SK-N-SH (cell line): ENCODE measurements at regions not wholly inside any gene's neighbourhood (a gene's known extent, or its start where the extent isn't known, plus 50 kb on each side); places are given as distances from the start of the nearest gene placed in this dataset.

Experiments
- CTCF ChIA-PET: fragments of 300-600, 350-600 bp; formaldehyde crosslinking; extraction: SDS; loops from one replicate; lab custom pipeline; 2021; lab: Yijun Ruan, JAX
- POLR2A ChIA-PET: fragments of 350-600 bp; sonication (Branson Sonifier 250); formaldehyde crosslinking; extraction: SDS; loops from one replicate; lab custom pipeline; 2020; ENCODE audit warnings: antibody characterized with exemption, inconsistent platforms; lab: Yijun Ruan, JAX
- DNase-seq: peaks from one replicate; pipeline ENCODE4 v3.0.0; 2012
- H2AFZ ChIP-seq: fragments of 200-600 bp; sonication (generic); 2 replicates; pipeline ENCODE4 v1.8.1; 2016; ENCODE audit warnings: antibody characterized with exemption, mild to moderate bottlenecking, low read depth
- H3F3A ChIP-seq: fragments of 200-600 bp; sonication (generic); replicated peaks from 2 replicates; pipeline ENCODE3; 2016; ENCODE audit warnings: antibody characterized with exemption, mild to moderate bottlenecking; ENCODE audit not compliant: insufficient read depth
- H3K27ac ChIP-seq, 2 experiments: fragments of 200-500 bp in 1 of 2; fragments of 200-600 bp in 1 of 2; sonication (Bioruptor generic) in 1 of 2; sonication (generic), shearing (Covaris generic) in 1 of 2; 2 replicates each; pipeline versions ENCODE4 v1.5.1 to v1.6.1; 2014 to 2016; ENCODE audit warnings: low read depth in 2 of 2, inconsistent platforms in 1 of 2, low read length in 1 of 2, mild to moderate bottlenecking in 1 of 2, mixed read lengths in 1 of 2
- H3K27me3 ChIP-seq: fragments of 200-600 bp; sonication (generic), shearing (Covaris generic); 2 replicates; pipeline ENCODE4 v1.6.1; 2016; ENCODE audit warnings: mixed run types; ENCODE audit not compliant: insufficient read depth
- H3K36me3 ChIP-seq, 2 experiments: fragments of 200-500 bp in 1 of 2; fragments of 200-600 bp in 1 of 2; sonication (Bioruptor generic) in 1 of 2; sonication (generic) in 1 of 2; replicated peaks in 1 of 2; 2 replicates each; pipeline versions ENCODE3 to v1.5.1; 2014 to 2016; ENCODE audit warnings: low read length in 1 of 2, mild to moderate bottlenecking in 1 of 2; ENCODE audit not compliant: insufficient read depth in 2 of 2, control insufficient read depth in 1 of 2
- H3K4me1 ChIP-seq, 2 experiments: fragments of 200-500 bp in 1 of 2; fragments of 200-600 bp in 1 of 2; sonication (Bioruptor generic) in 1 of 2; sonication (generic), shearing (Covaris generic) in 1 of 2; 2 replicates each; pipeline versions ENCODE4 v1.5.1 to v1.6.1; 2014 to 2016; ENCODE audit warnings: low read depth in 1 of 2, low read length in 1 of 2, mixed run types in 1 of 2; ENCODE audit not compliant: insufficient read depth in 2 of 2, control insufficient read depth in 1 of 2
- H3K4me2 ChIP-seq: fragments of 200-600 bp; sonication (generic), shearing (Covaris generic); 2 replicates; pipeline ENCODE4 v1.6.1; 2017; ENCODE audit warnings: mixed run types
- H3K4me3 ChIP-seq, 2 experiments: fragments of 200-500 bp in 1 of 2; fragments of 200-600 bp in 1 of 2; sonication (Bioruptor generic) in 1 of 2; sonication (generic), shearing (Covaris generic) in 1 of 2; 2 replicates each; pipeline versions ENCODE4 v1.5.1 to v1.8.1; 2014 to 2016; ENCODE audit warnings: low read depth in 2 of 2, inconsistent platforms in 1 of 2, low read length in 1 of 2, mild to moderate bottlenecking in 1 of 2, mixed read lengths in 1 of 2, moderate library complexity in 1 of 2
- H3K79me2 ChIP-seq: fragments of 200-600 bp; sonication (generic); 2 replicates; pipeline ENCODE4 v1.8.1; 2017; ENCODE audit warnings: mild to moderate bottlenecking; ENCODE audit not compliant: insufficient read depth
- H3K9ac ChIP-seq: fragments of 200-600 bp; sonication (generic); 2 replicates; pipeline ENCODE4 v1.6.1; 2017; ENCODE audit warnings: mixed run types
- H3K9me2 ChIP-seq: fragments of 200-600 bp; sonication (generic); 2 replicates; pipeline ENCODE4 v1.6.1; 2017; ENCODE audit warnings: mixed run types
- H3K9me3 ChIP-seq: fragments of 200-600 bp; sonication (generic); 2 replicates; pipeline ENCODE4 v1.6.1; 2017; ENCODE audit warnings: mixed run types, mild to moderate bottlenecking, moderate library complexity
- H4K20me1 ChIP-seq: fragments of 200-600 bp; sonication (generic); 2 replicates; pipeline ENCODE4 v1.6.1; 2017; ENCODE audit warnings: mild to moderate bottlenecking, mixed run types; ENCODE audit not compliant: insufficient read depth
- CHD2 ChIP-seq: fragments of 150-350 bp; IDR thresholded peaks from 2 replicates; pipeline ENCODE4 v1.6.1; 2018; ENCODE audit warnings: low read length; ENCODE audit not compliant: partially characterized antibody
- ELF1 ChIP-seq: IDR thresholded peaks from 2 replicates; pipeline ENCODE4 v1.4.0; 2012
- FOSL2 ChIP-seq: IDR thresholded peaks from 2 replicates; pipeline ENCODE4 v1.4.0; 2012; ENCODE audit warnings: low read depth, mild to moderate bottlenecking, moderate library complexity, borderline replicate concordance
- FOXM1 ChIP-seq: IDR thresholded peaks from 2 replicates; pipeline ENCODE4 v1.4.0; 2012; ENCODE audit warnings: low read depth, mild to moderate bottlenecking
- GATA2 ChIP-seq: sonication (generic); formaldehyde crosslinking; IDR thresholded peaks from 2 replicates; pipeline ENCODE4 v1.5.0; 2020; ENCODE audit warnings: mild to moderate bottlenecking, missing genetic modification reagents
- JUND ChIP-seq: IDR thresholded peaks from 2 replicates; pipeline ENCODE4 v1.4.0; 2012
- RAD21 ChIP-seq: IDR thresholded peaks from 2 replicates; pipeline ENCODE4 v1.6.1; 2012; ENCODE audit warnings: mild to moderate bottlenecking, low read length
- RCOR1 ChIP-seq: fragments of 150-350 bp; IDR thresholded peaks from 2 replicates; pipeline ENCODE4 v1.6.1; 2017; ENCODE audit warnings: antibody characterized with exemption, low read length
- REST ChIP-seq: IDR thresholded peaks from 2 replicates; pipeline ENCODE4 v1.6.1; 2012; ENCODE audit warnings: mild to moderate bottlenecking, low read depth, low read length, moderate library complexity
- RXRA ChIP-seq: IDR thresholded peaks from 2 replicates; pipeline ENCODE4 v1.4.0; 2012; ENCODE audit warnings: low read depth, mild to moderate bottlenecking, borderline replicate concordance
- SMC3 ChIP-seq: IDR thresholded peaks from 2 replicates; pipeline ENCODE4 v1.6.1; 2012; ENCODE audit warnings: low read depth, low read length, improper control_type of control experiment
- WGBS: methylation state at CpG from one replicate; pipeline ENCODE4 v1.1.6; 2017; ENCODE audit warnings: low lambda C conversion rate; 5-methylcytosine and 5-hydroxymethylcytosine counted together
- TF ChIP-seq, protein P1 (sequence below): IDR thresholded peaks from 2 replicates; pipeline ENCODE4 v1.4.0; 2012; ENCODE audit warnings: low read depth, borderline replicate concordance
- TF ChIP-seq, protein P2 (sequence below): fragments of 150-350 bp; IDR thresholded peaks from 2 replicates; pipeline ENCODE4 v1.6.1; 2017; ENCODE audit warnings: antibody characterized with exemption, low read length, low read depth, borderline replicate concordance

- TF ChIP-seq REST (no peak), CHD2 (no peak), RCOR1 (no peak), RAD21 (no peak), GATA2 (CRISPR knock-in tag) (no peak), SMC3 (no peak)
- TF ChIP-seq, all 33 proteins: peak for 0
These were observed 76.1 kb upstream of the GAP43 start (continued) for GRCh38 chr3:115547207-115547606.

DNA sequence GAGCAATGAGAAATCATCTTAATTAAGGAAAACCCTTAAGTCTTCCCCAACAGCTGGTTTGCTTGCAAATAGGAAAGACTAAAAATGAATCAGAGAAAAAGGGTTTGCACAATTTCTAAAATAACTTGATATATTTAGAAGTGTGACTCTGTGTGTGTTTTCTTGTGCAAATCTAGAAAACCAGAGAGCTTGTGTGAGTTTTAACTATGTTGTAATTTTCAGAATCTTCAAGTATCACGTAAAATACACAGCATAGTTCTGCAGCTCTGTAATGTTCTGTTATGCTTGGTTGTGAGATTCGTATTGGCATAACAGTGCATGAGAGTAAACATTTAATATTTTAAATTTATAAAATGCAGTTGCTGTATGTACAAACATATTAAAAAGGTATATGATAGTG lies 74.7 kb upstream of the GAP43 start:
- Histone ChIP-seq H3K4me3 (no peak overlapping the region), H3K79me2 (no peaks in the 10 kb centered on the region), H3K27ac (peak overlapping the region in 1 of 2 experiments; percentile 92; a peak in 2 of 4 replicates), H3F3A (peaks cover 11% of the 10 kb centered on the region), H3K36me3 (no peaks in the 10 kb centered on the region), H4K20me1 (no peaks in the 10 kb centered on the region), H3K9me3 (no peaks in the 10 kb centered on the region), H3K27me3 (no peaks in the 10 kb centered on the region), H3K4me1 (peaks cover 8 to 29% of the 10 kb centered on the region in 2 experiments; a peak in 2 of 4 replicates), H2AFZ (no peak overlapping the region), H3K9me2 (no peaks in the 10 kb centered on the region), H3K9ac (no peak overlapping the region), H3K4me2 (no peak overlapping the region)
- ChIA-PET POLR2A (interaction anchor here (0.7 kb wide), 1 partner anchor 308 kb away, joined by 4 read pairs; no protein-coding TSS in a partner anchor), CTCF (interaction anchor here (1.0 kb wide), 1 partner anchor 236 kb away, joined by 5 read pairs; no protein-coding TSS in a partner anchor)
- WGBS, result 75% methylated on average over 2 of the region's 2 CpGs
- TF ChIP-seq JUND (no peak), ELF1 (no peak), RAD21 (no peak), FOSL2 (no peak), FOXM1 (no peak), RXRA (no peak)
- TF ChIP-seq, protein P1, sequence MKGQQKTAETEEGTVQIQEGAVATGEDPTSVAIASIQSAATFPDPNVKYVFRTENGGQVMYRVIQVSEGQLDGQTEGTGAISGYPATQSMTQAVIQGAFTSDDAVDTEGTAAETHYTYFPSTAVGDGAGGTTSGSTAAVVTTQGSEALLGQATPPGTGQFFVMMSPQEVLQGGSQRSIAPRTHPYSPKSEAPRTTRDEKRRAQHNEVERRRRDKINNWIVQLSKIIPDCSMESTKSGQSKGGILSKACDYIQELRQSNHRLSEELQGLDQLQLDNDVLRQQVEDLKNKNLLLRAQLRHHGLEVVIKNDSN, result no peak
- TF ChIP-seq, protein P2, sequence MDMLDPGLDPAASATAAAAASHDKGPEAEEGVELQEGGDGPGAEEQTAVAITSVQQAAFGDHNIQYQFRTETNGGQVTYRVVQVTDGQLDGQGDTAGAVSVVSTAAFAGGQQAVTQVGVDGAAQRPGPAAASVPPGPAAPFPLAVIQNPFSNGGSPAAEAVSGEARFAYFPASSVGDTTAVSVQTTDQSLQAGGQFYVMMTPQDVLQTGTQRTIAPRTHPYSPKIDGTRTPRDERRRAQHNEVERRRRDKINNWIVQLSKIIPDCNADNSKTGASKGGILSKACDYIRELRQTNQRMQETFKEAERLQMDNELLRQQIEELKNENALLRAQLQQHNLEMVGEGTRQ, result no peak
- no peak for DNase-seq
